ENCODE measurements at regions not wholly inside any gene's neighbourhood (a gene's known extent, or its start where the extent isn't known, plus 50 kb on each side); places are given as distances from the start of the nearest gene placed in this dataset.

DNA sequence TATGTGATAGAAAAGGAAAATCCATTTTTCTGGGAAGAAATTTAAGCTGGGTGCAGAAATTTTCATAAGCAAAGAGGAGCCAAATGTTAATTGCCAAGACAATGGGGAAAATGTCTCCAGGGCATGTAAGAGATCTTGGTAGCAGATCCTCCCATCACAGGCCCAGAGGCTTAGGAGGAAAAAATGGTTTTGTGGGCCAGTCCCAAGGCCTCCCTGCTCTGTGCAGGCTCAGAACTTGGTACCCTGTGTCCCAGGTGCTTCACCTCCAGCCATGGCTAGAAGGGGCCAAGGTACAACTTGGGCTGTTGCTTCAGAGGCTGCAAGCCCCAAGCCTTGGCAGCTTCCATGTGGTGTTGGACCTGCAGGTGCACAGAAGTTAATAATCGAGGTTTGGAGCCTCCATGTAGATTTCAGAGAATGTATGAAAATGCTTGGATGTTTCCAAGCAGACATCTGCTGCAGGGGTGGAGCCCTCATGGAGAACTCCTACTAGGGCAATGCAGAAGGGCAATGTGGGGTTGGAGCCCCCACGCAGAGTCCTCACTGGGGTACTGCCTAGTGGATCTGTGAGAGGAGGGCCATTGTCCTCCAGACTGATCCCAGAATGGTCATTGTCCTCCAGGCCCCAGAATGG, 77.7 kb upstream of the ATP2B1 start:
- H3K27ac ChIP-seq, result no peak overlapping the region
- TF ChIP-seq, protein P1, sequence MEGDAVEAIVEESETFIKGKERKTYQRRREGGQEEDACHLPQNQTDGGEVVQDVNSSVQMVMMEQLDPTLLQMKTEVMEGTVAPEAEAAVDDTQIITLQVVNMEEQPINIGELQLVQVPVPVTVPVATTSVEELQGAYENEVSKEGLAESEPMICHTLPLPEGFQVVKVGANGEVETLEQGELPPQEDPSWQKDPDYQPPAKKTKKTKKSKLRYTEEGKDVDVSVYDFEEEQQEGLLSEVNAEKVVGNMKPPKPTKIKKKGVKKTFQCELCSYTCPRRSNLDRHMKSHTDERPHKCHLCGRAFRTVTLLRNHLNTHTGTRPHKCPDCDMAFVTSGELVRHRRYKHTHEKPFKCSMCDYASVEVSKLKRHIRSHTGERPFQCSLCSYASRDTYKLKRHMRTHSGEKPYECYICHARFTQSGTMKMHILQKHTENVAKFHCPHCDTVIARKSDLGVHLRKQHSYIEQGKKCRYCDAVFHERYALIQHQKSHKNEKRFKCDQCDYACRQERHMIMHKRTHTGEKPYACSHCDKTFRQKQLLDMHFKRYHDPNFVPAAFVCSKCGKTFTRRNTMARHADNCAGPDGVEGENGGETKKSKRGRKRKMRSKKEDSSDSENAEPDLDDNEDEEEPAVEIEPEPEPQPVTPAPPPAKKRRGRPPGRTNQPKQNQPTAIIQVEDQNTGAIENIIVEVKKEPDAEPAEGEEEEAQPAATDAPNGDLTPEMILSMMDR (IDR thresholded peaks at IDR 0.05), result no peak
- H3K4me3 ChIP-seq, result no peak overlapping the region
- DNase-seq (ENCODE audit: low spot score), result no peak
- no peaks in the 10 kb centered on the region for H3K36me3 ChIP-seq
- H3K27me3 ChIP-seq, result no peaks in the 10 kb centered on the region
- H3K4me1 ChIP-seq, result peaks cover 0 to 11% of the 10 kb centered on the region in 2 donors
- peaks cover 0 to 8% of the 10 kb centered on the region in 2 donors for H3K9me3 ChIP-seq

GRCh38 chr12:89783359-89784060, 74.9 kb upstream of the ATP2B1 start:
- H3K4me3 ChIP-seq, result no peak overlapping the region
- TF ChIP-seq, protein P1 (IDR thresholded peaks at IDR 0.05), result no peak
- no peaks in the 10 kb centered on the region for H3K27me3 ChIP-seq
- H3K36me3 ChIP-seq, result no peaks in the 10 kb centered on the region
- H3K9me3 ChIP-seq, result peaks cover 0 to 8% of the 10 kb centered on the region in 2 donors
- H3K27ac ChIP-seq, result no peak overlapping the region
- H3K4me1 ChIP-seq, result peaks cover 0 to 11% of the 10 kb centered on the region in 2 donors
- DNase-seq (ENCODE audit: low spot score), result no peak

DNA sequence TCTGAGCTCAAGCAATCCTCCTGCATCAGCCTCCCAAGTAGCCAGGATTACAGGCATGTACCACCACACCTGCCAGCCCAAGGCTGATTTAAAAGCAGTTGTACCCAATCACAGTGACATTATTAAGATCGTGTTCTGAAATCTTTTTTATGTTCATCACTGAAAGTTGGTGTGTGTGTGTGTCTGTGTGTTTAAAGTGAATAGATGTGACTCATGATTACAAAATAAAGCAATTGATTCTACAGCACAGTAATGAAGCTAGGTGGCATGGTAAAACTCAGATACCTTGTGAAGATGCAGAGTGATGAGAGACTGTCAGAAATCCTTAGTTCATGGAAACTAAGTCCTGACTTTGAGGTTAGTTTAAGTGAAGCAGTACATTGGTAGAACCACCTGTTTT, 74.2 kb upstream of the ATP2B1 start:
- no peak overlapping the region for H3K27ac ChIP-seq
- peaks cover 0 to 8% of the 10 kb centered on the region in 2 donors for H3K9me3 ChIP-seq
- no peak for DNase-seq (ENCODE audit: low spot score)
- H3K4me3 ChIP-seq, result no peak overlapping the region
- no peaks in the 10 kb centered on the region for H3K27me3 ChIP-seq
- peaks cover 0 to 11% of the 10 kb centered on the region in 2 donors for H3K4me1 ChIP-seq
- H3K36me3 ChIP-seq, result no peaks in the 10 kb centered on the region
- TF ChIP-seq, protein P1 (IDR thresholded peaks at IDR 0.05), result no peak

GRCh38 chr12:89781946-89782550, 73.4 kb upstream of the ATP2B1 start:
- Histone ChIP-seq H3K36me3 (no peaks in the 10 kb centered on the region), H3K27me3 (no peaks in the 10 kb centered on the region), H3K27ac (no peak overlapping the region), H3K9me3 (peaks cover 0 to 8% of the 10 kb centered on the region in 2 donors), H3K4me1 (peaks cover 0 to 11% of the 10 kb centered on the region in 2 donors), H3K4me3 (no peak overlapping the region)
- no peak for DNase-seq (ENCODE audit: low spot score)
- TF ChIP-seq, protein P1 (IDR thresholded peaks at IDR 0.05), result no peak

GRCh38 chr12:89781156-89781555, 72.5 kb upstream of the ATP2B1 start:
- Histone ChIP-seq H3K9me3 (peaks cover 0 to 3% of the 10 kb centered on the region in 2 donors), H3K4me1 (peaks cover 0 to 11% of the 10 kb centered on the region in 2 donors), H3K27ac (no peak overlapping the region), H3K4me3 (no peak overlapping the region), H3K36me3 (no peaks in the 10 kb centered on the region), H3K27me3 (no peaks in the 10 kb centered on the region)
- TF ChIP-seq, protein P1 (IDR thresholded peaks at IDR 0.05), result no peak
- no peak for DNase-seq (ENCODE audit: low spot score)

All from right atrium auricular region (tissue), 2 donors.